Activated naive CD4-positive, alpha-beta T cell treated with anti-CD3 and anti-CD28 coated beads for 36 hours (primary cell): ENCODE measurements at regions not wholly inside any gene's neighbourhood (a gene's known extent, or its start where the extent isn't known, plus 50 kb on each side); places are given as distances from the start of the nearest gene placed in this dataset.
A peak's percentile ranks its signal among the peaks of the same experiment; 100 is the strongest.

Experiments used
- CTCF ChIA-PET: fragments of 350-600 bp; sonication (Branson Sonifier 250); formaldehyde crosslinking; loops from one replicate; lab custom pipeline; 2021; ENCODE audit warnings: antibody characterized with exemption; lab: Charles Lee
- DNase-seq: peaks from one replicate; pipeline ENCODE4 v3.0.0-alpha.2; 2020
- H3K27ac Mint-ChIP-seq: one replicate; pipeline ENCODE4 v1.8.0; 2021; ENCODE audit warnings: mild to moderate bottlenecking, mixed read lengths
- H3K27me3 Mint-ChIP-seq: one replicate; pipeline ENCODE4 v1.8.0; 2021; ENCODE audit warnings: low read depth, mixed read lengths
- H3K36me3 Mint-ChIP-seq: one replicate; pipeline ENCODE4 v1.8.0; 2021; ENCODE audit warnings: low read depth, mixed read lengths
- H3K4me1 Mint-ChIP-seq: one replicate; pipeline ENCODE4 v1.8.0; 2021; ENCODE audit warnings: low read depth, mixed read lengths
- H3K4me3 Mint-ChIP-seq: one replicate; pipeline ENCODE4 v1.8.0; 2021; ENCODE audit warnings: mild to moderate bottlenecking, moderate library complexity, mixed read lengths
- H3K9me3 Mint-ChIP-seq: one replicate; pipeline ENCODE4 v1.8.0; 2021; ENCODE audit warnings: mixed read lengths
- intact Hi-C: fragments of 100-400 bp; cut with micrococcal nuclease; formaldehyde crosslinking; loops from one replicate; pipeline ENCODE4 v1.15.1; 2023

- H3K27me3 Mint-ChIP-seq: no peaks in the 10 kb centered on the region
- intact Hi-C loops: no loop called here
- H3K4me3 Mint-ChIP-seq: no peak overlapping the region
- no peaks in the 10 kb centered on the region for H3K36me3 Mint-ChIP-seq
- H3K27ac Mint-ChIP-seq: no peak overlapping the region
- DNase-seq: no peak
- CTCF ChIA-PET: no interaction called here
- H3K4me1 Mint-ChIP-seq: no peaks in the 10 kb centered on the region
- no peaks in the 10 kb centered on the region for H3K9me3 Mint-ChIP-seq
Observed at GRCh38 chr5:93099902-93100347, 481.1 kb downstream of the NR2F1-AS1 start.

GRCh38 chr5:93096561-93096960 is 484.5 kb downstream of the NR2F1-AS1 start:
- no peak overlapping the region for H3K4me3 Mint-ChIP-seq
- no peak for DNase-seq
- H3K27ac Mint-ChIP-seq: no peak overlapping the region
- H3K36me3 Mint-ChIP-seq: no peaks in the 10 kb centered on the region
- CTCF ChIA-PET: no interaction called here
- no peaks in the 10 kb centered on the region for H3K27me3 Mint-ChIP-seq
- intact Hi-C loops: no loop called here
- peaks cover 2% of the 10 kb centered on the region for H3K9me3 Mint-ChIP-seq
- no peaks in the 10 kb centered on the region for H3K4me1 Mint-ChIP-seq

DNA sequence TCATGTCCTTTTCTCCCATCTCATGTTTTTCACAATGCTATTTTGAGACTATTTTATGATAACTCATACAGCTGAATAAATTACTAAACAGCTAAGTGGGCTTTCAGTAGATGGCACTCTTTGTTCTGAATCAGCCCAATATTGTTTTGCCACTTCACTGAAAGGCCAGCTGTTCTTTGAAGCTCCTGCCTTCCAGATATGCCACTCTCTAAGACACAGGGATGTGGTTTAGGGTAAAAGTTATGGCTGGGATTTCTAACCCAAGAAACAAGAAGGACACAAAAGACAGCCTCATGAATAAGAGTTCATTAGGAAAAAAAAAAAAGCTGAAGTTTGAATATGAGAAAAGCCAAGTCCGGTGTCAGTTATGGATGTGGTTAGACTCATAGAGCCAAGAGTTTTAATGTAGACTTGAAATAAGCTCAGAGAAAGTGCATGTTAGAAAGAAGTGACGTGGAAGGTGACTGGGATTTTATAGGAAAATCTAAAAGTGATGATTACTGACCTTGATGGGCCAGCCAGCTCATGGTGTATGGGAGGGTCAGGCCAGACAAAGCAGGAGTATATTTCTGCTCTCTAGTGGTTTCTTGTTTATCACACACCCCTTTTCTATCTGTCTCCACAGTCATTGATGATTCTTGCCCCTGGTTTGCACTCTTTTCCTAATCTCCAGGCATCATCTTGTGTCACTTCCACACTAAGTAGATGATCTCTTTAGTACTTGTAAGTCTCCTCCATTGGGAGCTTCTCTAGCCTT is 488.5 kb downstream of the NR2F1-AS1 start:
- H3K4me1 Mint-ChIP-seq: no peaks in the 10 kb centered on the region
- CTCF ChIA-PET: interaction anchor here (0.6 kb wide), 1 partner anchor 74 kb away, joined by 3 read pairs; no protein-coding TSS in a partner anchor
- no peak overlapping the region for H3K4me3 Mint-ChIP-seq
- no peaks in the 10 kb centered on the region for H3K36me3 Mint-ChIP-seq
- H3K27ac Mint-ChIP-seq: peak overlapping the region; percentile 37
- DNase-seq: no peak
- H3K9me3 Mint-ChIP-seq: peaks cover 2% of the 10 kb centered on the region
- intact Hi-C loops: no loop called here
- no peaks in the 10 kb centered on the region for H3K27me3 Mint-ChIP-seq

DNA sequence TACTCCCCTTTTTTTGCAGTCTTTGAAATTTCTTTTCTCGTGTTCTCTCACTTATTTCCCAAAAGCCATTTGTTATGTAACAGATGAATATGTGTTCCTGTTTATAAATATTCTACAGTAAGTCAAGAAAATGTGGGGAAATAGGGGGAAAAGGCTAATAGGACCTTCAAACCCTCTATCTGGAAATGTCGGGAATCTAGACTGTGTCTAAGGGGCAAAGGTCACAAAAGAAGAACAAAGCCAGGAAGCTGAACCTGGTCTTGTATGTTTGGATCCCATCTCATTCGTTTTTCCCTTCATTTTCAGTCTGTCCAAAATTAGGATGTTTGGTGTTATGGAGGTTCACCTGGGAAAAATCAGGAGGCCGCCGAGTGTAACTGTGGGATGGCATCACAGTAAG is 490.3 kb downstream of the NR2F1-AS1 start:
- no peaks in the 10 kb centered on the region for H3K27me3 Mint-ChIP-seq
- no peak for DNase-seq

DNA sequence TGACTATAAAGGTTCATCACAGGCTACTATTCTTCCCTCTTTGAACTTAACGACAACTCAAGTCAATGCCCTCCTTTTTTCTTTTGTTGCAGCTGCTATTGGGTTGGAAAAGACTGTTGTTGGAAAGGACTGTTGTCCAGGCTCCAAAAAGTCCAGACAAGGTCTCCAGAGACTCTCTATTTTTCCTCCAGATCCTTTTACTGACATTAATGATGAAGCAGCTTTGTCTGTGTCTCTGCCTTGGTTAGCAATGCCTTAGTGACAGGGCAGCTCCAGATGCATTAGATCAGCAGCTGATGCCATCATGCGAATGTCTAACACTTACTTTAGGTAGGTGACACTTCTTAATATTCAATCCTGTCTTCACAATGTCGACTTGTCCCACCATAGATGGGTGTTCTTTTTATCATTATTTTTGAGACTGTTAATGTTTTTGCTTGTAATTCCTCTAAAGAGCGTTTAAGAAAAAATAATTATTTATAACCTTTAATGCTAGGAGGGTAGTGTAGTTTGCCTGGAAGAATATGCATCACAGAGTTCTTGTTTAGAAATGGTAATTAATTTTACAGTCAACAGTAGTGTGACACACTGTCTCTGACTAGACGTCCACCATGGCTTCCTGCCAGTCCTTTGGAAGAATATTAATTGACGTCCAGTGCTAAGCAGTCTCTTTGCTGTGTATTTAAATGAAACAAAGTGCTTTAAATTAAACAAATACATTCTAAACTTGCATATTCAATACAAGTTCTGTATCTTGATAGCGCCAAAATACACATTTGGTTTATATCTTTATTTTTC is 492.2 kb downstream of the NR2F1-AS1 start:
- Mint-ChIP-seq H3K27ac (no peak overlapping the region), H3K9me3 (no peaks in the 10 kb centered on the region), H3K4me1 (no peaks in the 10 kb centered on the region), H3K36me3 (no peaks in the 10 kb centered on the region), H3K27me3 (no peaks in the 10 kb centered on the region), H3K4me3 (no peak overlapping the region)
- CTCF ChIA-PET: no interaction called here
- no peak for DNase-seq
- intact Hi-C loops: no loop called here

More for the DNA sequence above, 490.3 kb downstream of the NR2F1-AS1 start:
- Mint-ChIP-seq H3K4me1 (no peaks in the 10 kb centered on the region), H3K4me3 (no peak overlapping the region), H3K27ac (no peak overlapping the region), H3K36me3 (no peaks in the 10 kb centered on the region), H3K9me3 (peaks cover 2% of the 10 kb centered on the region)
- intact Hi-C loops: no loop called here
- CTCF ChIA-PET: no interaction called here

DNA sequence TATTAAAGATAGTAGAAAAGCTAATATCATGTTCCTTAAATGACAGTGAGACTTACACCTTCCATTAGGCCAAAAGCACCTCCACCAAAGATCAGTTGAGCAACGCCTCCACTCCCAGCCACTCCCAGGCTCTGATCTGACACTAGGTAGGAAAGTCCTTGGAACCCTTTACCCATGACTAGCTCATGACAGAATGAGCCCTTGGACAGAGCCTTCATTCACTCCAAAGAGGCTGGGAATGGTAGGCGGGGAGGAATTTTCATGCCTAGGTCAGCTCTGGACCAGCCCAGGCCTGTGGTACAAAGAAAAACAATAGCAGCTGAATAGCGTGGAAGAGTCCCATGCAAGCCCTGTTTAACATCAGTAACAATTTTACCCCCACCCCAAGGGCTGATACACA is 493.7 kb downstream of the NR2F1-AS1 start:
- Mint-ChIP-seq H3K27me3 (no peaks in the 10 kb centered on the region), H3K9me3 (no peaks in the 10 kb centered on the region), H3K36me3 (no peaks in the 10 kb centered on the region), H3K4me3 (no peak overlapping the region), H3K4me1 (no peaks in the 10 kb centered on the region), H3K27ac (no peak overlapping the region)
- intact Hi-C loops: no loop called here
- no peak for DNase-seq
- CTCF ChIA-PET: no interaction called here

GRCh38 chr5:93082981-93083380 is 498.0 kb downstream of the NR2F1-AS1 start:
- no peaks in the 10 kb centered on the region for H3K4me1 Mint-ChIP-seq
- CTCF ChIA-PET: no interaction called here
- no peaks in the 10 kb centered on the region for H3K36me3 Mint-ChIP-seq
- intact Hi-C loops: no loop called here
- no peaks in the 10 kb centered on the region for H3K9me3 Mint-ChIP-seq
- H3K27ac Mint-ChIP-seq: no peak overlapping the region
- no peak overlapping the region for H3K4me3 Mint-ChIP-seq
- H3K27me3 Mint-ChIP-seq: no peaks in the 10 kb centered on the region
- DNase-seq: no peak

DNA sequence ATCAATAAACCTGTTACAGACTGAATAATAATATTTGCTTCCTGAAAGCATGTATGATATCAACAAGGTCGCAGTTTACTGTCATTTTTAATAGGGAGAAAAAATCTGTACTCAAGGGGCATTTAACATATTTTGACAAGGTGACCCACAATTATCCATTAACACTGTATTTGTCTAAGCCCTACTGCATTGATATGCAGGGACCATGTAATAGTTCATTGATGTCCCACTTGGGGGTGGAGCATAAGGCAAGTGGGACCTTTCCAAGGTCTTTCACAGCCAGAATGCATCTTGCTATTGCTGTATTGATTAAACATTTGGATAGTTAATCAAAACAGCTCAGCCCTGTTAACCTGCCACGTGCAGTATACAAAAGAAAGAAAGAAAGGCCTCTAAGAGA is 502.0 kb downstream of the NR2F1-AS1 start:
- DNase-seq: no peak
- Mint-ChIP-seq H3K4me1 (no peaks in the 10 kb centered on the region), H3K4me3 (no peak overlapping the region), H3K36me3 (no peaks in the 10 kb centered on the region), H3K9me3 (no peaks in the 10 kb centered on the region), H3K27ac (no peak overlapping the region), H3K27me3 (no peaks in the 10 kb centered on the region)
- intact Hi-C loops: no loop called here
- CTCF ChIA-PET: no interaction called here

GRCh38 chr5:93078082-93079038 is 502.7 kb downstream of the NR2F1-AS1 start:
- Mint-ChIP-seq H3K36me3 (no peaks in the 10 kb centered on the region), H3K9me3 (no peaks in the 10 kb centered on the region), H3K4me3 (no peak overlapping the region), H3K4me1 (no peaks in the 10 kb centered on the region), H3K27me3 (no peaks in the 10 kb centered on the region), H3K27ac (no peak overlapping the region)
- intact Hi-C loops: no loop called here
- no peak for DNase-seq
- CTCF ChIA-PET: no interaction called here

DNA sequence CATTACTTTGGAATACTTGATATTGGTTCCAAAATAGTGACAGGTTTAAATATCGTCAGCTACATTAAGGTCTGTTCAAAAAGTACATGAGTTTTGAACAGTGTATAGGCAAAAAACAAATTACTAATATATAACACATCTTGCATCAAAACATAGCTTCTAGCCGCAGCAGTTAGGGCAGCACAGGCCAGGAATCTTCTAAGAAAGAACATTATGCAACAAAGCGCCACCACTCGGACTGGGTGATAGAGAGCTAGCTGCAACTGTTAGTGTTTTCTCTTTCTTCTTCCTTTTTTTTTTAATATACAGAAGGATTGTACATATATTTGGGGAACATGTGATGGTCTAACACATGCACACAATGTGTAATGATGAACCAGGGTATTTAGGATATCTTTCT is 504.5 kb downstream of the NR2F1-AS1 start:
- no peaks in the 10 kb centered on the region for H3K9me3 Mint-ChIP-seq
- intact Hi-C loops: no loop called here
- CTCF ChIA-PET: interaction anchor here (0.6 kb wide), 1 partner anchor 21 kb away, joined by 4 read pairs; no protein-coding TSS in a partner anchor
- no peaks in the 10 kb centered on the region for H3K36me3 Mint-ChIP-seq
- no peak overlapping the region for H3K4me3 Mint-ChIP-seq
- H3K27me3 Mint-ChIP-seq: no peaks in the 10 kb centered on the region
- H3K4me1 Mint-ChIP-seq: no peaks in the 10 kb centered on the region
- no peak for DNase-seq
- H3K27ac Mint-ChIP-seq: no peak overlapping the region

DNA sequence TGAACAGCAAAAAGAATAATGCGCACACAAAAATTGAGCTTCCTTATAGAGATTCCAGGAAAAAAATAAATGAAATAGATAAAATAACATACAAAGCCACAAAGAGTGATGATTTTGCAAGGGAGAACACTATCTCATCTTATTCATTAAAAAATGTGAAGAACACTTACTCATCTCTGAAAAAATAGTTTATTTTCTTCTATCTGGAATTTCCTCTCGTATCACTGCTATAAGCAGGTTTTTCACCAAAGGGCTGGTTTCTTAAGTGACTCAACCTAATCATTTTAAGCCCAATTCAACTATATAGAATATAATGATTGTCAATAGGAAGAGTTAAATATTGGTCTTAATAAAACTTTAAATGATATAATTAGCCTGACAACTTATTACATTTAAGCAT is 504.9 kb downstream of the NR2F1-AS1 start:
- no peak for DNase-seq
- H3K4me1 Mint-ChIP-seq: no peaks in the 10 kb centered on the region

GRCh38 chr5:93073547-93073946 is 507.5 kb downstream of the NR2F1-AS1 start:
- Mint-ChIP-seq H3K36me3 (no peaks in the 10 kb centered on the region), H3K9me3 (no peaks in the 10 kb centered on the region), H3K4me1 (no peaks in the 10 kb centered on the region), H3K27ac (no peak overlapping the region), H3K27me3 (no peaks in the 10 kb centered on the region), H3K4me3 (no peak overlapping the region)
- intact Hi-C loops: no loop called here
- no peak for DNase-seq
- CTCF ChIA-PET: no interaction called here

More for the DNA sequence above, 504.9 kb downstream of the NR2F1-AS1 start:
- Mint-ChIP-seq H3K27me3 (no peaks in the 10 kb centered on the region), H3K9me3 (no peaks in the 10 kb centered on the region), H3K36me3 (no peaks in the 10 kb centered on the region), H3K27ac (no peak overlapping the region), H3K4me3 (no peak overlapping the region)
- CTCF ChIA-PET: interaction anchor here (0.6 kb wide), 1 partner anchor 20 kb away, joined by 4 read pairs; no protein-coding TSS in a partner anchor
- intact Hi-C loops: no loop called here
